ENCODE measurements at regions not wholly inside any gene's neighbourhood (a gene's known extent, or its start where the extent isn't known, plus 50 kb on each side); places are given as distances from the start of the nearest gene placed in this dataset.
A peak's percentile ranks its signal among the peaks of the same experiment; 100 is the strongest.

GRCh38 chr1:95551201-95551600 lies 317.2 kb downstream of the RWDD3 start:
- Histone ChIP-seq H3K27ac (ENCODE audit: low read depth, low read length) (no peak overlapping the region), H3K9ac (ENCODE audit: low read depth, low read length) (no peak overlapping the region), H3K9me3 (ENCODE audit: control insufficient read depth, insufficient read depth, low read length) (peaks cover 5% of the 10 kb centered on the region; the same call in 1 of the 2 replicates), H3K4me3 (ENCODE audit: low read depth, low read length) (no peak overlapping the region), H3K36me3 (ENCODE audit: control insufficient read depth, insufficient read depth, low read length) (no peaks in the 10 kb centered on the region), H3K27me3 (ENCODE audit: control insufficient read depth, insufficient read depth, low read length) (no peaks in the 10 kb centered on the region), H3K4me1 (ENCODE audit: control insufficient read depth, insufficient read depth, low read length) (no peaks in the 10 kb centered on the region)

- no peak overlapping the region for H3K27ac ChIP-seq (ENCODE audit: low read depth, low read length)
- no peaks in the 10 kb centered on the region for H3K27me3 ChIP-seq (ENCODE audit: control insufficient read depth, insufficient read depth, low read length)
- H3K9me3 ChIP-seq (ENCODE audit: control insufficient read depth, insufficient read depth, low read length) = peaks cover 12% of the 10 kb centered on the region; the same call in 1 of the 2 replicates
- no peaks in the 10 kb centered on the region for H3K36me3 ChIP-seq (ENCODE audit: control insufficient read depth, insufficient read depth, low read length)
- no peak overlapping the region for H3K9ac ChIP-seq (ENCODE audit: low read depth, low read length)
- no peak overlapping the region for H3K4me3 ChIP-seq (ENCODE audit: low read depth, low read length)
- no peaks in the 10 kb centered on the region for H3K4me1 ChIP-seq (ENCODE audit: control insufficient read depth, insufficient read depth, low read length)
These were observed 319.6 kb downstream of the RWDD3 start for GRCh38 chr1:95553595-95553994.

- no peak overlapping the region for H3K27ac ChIP-seq (ENCODE audit: low read depth, low read length)
- H3K4me3 ChIP-seq (ENCODE audit: low read depth, low read length) = no peak overlapping the region
- peaks cover 12% of the 10 kb centered on the region; the same call in 1 of the 2 replicates for H3K9me3 ChIP-seq (ENCODE audit: control insufficient read depth, insufficient read depth, low read length)
- no peak overlapping the region for H3K9ac ChIP-seq (ENCODE audit: low read depth, low read length)
- no peaks in the 10 kb centered on the region for H3K27me3 ChIP-seq (ENCODE audit: control insufficient read depth, insufficient read depth, low read length)
- H3K36me3 ChIP-seq (ENCODE audit: control insufficient read depth, insufficient read depth, low read length) = no peaks in the 10 kb centered on the region
- H3K4me1 ChIP-seq (ENCODE audit: control insufficient read depth, insufficient read depth, low read length) = no peaks in the 10 kb centered on the region
These were observed 320.4 kb downstream of the RWDD3 start for GRCh38 chr1:95554408-95554807.

GRCh38 chr1:95558791-95559190 lies 324.8 kb downstream of the RWDD3 start:
- Histone ChIP-seq H3K9me3 (ENCODE audit: control insufficient read depth, insufficient read depth, low read length) (peaks cover 12% of the 10 kb centered on the region; the same call in 1 of the 2 replicates), H3K4me3 (ENCODE audit: low read depth, low read length) (no peak overlapping the region), H3K36me3 (ENCODE audit: control insufficient read depth, insufficient read depth, low read length) (no peaks in the 10 kb centered on the region), H3K27me3 (ENCODE audit: control insufficient read depth, insufficient read depth, low read length) (no peaks in the 10 kb centered on the region), H3K9ac (ENCODE audit: low read depth, low read length) (no peak overlapping the region), H3K27ac (ENCODE audit: low read depth, low read length) (no peak overlapping the region), H3K4me1 (ENCODE audit: control insufficient read depth, insufficient read depth, low read length) (no peaks in the 10 kb centered on the region)

- Histone ChIP-seq H3K4me1 (ENCODE audit: control insufficient read depth, insufficient read depth, low read length) (no peaks in the 10 kb centered on the region), H3K4me3 (ENCODE audit: low read depth, low read length) (no peak overlapping the region), H3K36me3 (ENCODE audit: control insufficient read depth, insufficient read depth, low read length) (no peaks in the 10 kb centered on the region), H3K9me3 (ENCODE audit: control insufficient read depth, insufficient read depth, low read length) (peaks cover 6% of the 10 kb centered on the region; the same call in 1 of the 2 replicates), H3K27ac (ENCODE audit: low read depth, low read length) (no peak overlapping the region), H3K9ac (ENCODE audit: low read depth, low read length) (no peak overlapping the region), H3K27me3 (ENCODE audit: control insufficient read depth, insufficient read depth, low read length) (no peaks in the 10 kb centered on the region)
These were observed 327.3 kb downstream of the RWDD3 start for GRCh38 chr1:95561346-95561745.

- H3K4me1 ChIP-seq (ENCODE audit: control insufficient read depth, insufficient read depth, low read length) = no peaks in the 10 kb centered on the region
- H3K27ac ChIP-seq (ENCODE audit: low read depth, low read length) = no peak overlapping the region
- H3K36me3 ChIP-seq (ENCODE audit: control insufficient read depth, insufficient read depth, low read length) = no peaks in the 10 kb centered on the region
- peaks cover 3% of the 10 kb centered on the region; the same call in 1 of the 2 replicates for H3K9me3 ChIP-seq (ENCODE audit: control insufficient read depth, insufficient read depth, low read length)
- H3K9ac ChIP-seq (ENCODE audit: low read depth, low read length) = no peak overlapping the region
- H3K4me3 ChIP-seq (ENCODE audit: low read depth, low read length) = no peak overlapping the region
- no peaks in the 10 kb centered on the region for H3K27me3 ChIP-seq (ENCODE audit: control insufficient read depth, insufficient read depth, low read length)
These were observed 328.2 kb downstream of the RWDD3 start for GRCh38 chr1:95562230-95562629.

- Histone ChIP-seq H3K4me3 (ENCODE audit: low read depth, low read length) (no peak overlapping the region), H3K27me3 (ENCODE audit: control insufficient read depth, insufficient read depth, low read length) (no peaks in the 10 kb centered on the region), H3K4me1 (ENCODE audit: control insufficient read depth, insufficient read depth, low read length) (no peaks in the 10 kb centered on the region), H3K27ac (ENCODE audit: low read depth, low read length) (no peak overlapping the region), H3K9me3 (ENCODE audit: control insufficient read depth, insufficient read depth, low read length) (no peaks in the 10 kb centered on the region), H3K9ac (ENCODE audit: low read depth, low read length) (no peak overlapping the region), H3K36me3 (ENCODE audit: control insufficient read depth, insufficient read depth, low read length) (no peaks in the 10 kb centered on the region)
These were observed 338.0 kb downstream of the RWDD3 start for GRCh38 chr1:95572002-95572401.

- no peaks in the 10 kb centered on the region for H3K9me3 ChIP-seq (ENCODE audit: control insufficient read depth, insufficient read depth, low read length)
- no peak overlapping the region for H3K4me3 ChIP-seq (ENCODE audit: low read depth, low read length)
- no peaks in the 10 kb centered on the region for H3K36me3 ChIP-seq (ENCODE audit: control insufficient read depth, insufficient read depth, low read length)
- no peaks in the 10 kb centered on the region for H3K4me1 ChIP-seq (ENCODE audit: control insufficient read depth, insufficient read depth, low read length)
- no peaks in the 10 kb centered on the region for H3K27me3 ChIP-seq (ENCODE audit: control insufficient read depth, insufficient read depth, low read length)
- H3K27ac ChIP-seq (ENCODE audit: low read depth, low read length) = no peak overlapping the region
- H3K9ac ChIP-seq (ENCODE audit: low read depth, low read length) = no peak overlapping the region
These were observed 339.0 kb downstream of the RWDD3 start for GRCh38 chr1:95572962-95573361.

GRCh38 chr1:95575291-95575690 lies 341.3 kb downstream of the RWDD3 start:
- Histone ChIP-seq H3K27me3 (ENCODE audit: control insufficient read depth, insufficient read depth, low read length) (no peaks in the 10 kb centered on the region), H3K36me3 (ENCODE audit: control insufficient read depth, insufficient read depth, low read length) (no peaks in the 10 kb centered on the region), H3K4me3 (ENCODE audit: low read depth, low read length) (no peak overlapping the region), H3K9ac (ENCODE audit: low read depth, low read length) (no peak overlapping the region), H3K9me3 (ENCODE audit: control insufficient read depth, insufficient read depth, low read length) (no peaks in the 10 kb centered on the region), H3K4me1 (ENCODE audit: control insufficient read depth, insufficient read depth, low read length) (no peaks in the 10 kb centered on the region), H3K27ac (ENCODE audit: low read depth, low read length) (no peak overlapping the region)

GRCh38 chr1:95578462-95578861 lies 344.5 kb downstream of the RWDD3 start:
- H3K9ac ChIP-seq (ENCODE audit: low read depth, low read length) = no peak overlapping the region
- H3K27me3 ChIP-seq (ENCODE audit: control insufficient read depth, insufficient read depth, low read length) = no peaks in the 10 kb centered on the region
- no peak overlapping the region for H3K4me3 ChIP-seq (ENCODE audit: low read depth, low read length)
- no peaks in the 10 kb centered on the region for H3K36me3 ChIP-seq (ENCODE audit: control insufficient read depth, insufficient read depth, low read length)
- no peaks in the 10 kb centered on the region for H3K9me3 ChIP-seq (ENCODE audit: control insufficient read depth, insufficient read depth, low read length)
- peaks cover 23% of the 10 kb centered on the region for H3K4me1 ChIP-seq (ENCODE audit: control insufficient read depth, insufficient read depth, low read length)
- H3K27ac ChIP-seq (ENCODE audit: low read depth, low read length) = no peak overlapping the region

- Histone ChIP-seq H3K4me1 (ENCODE audit: control insufficient read depth, insufficient read depth, low read length) (peaks cover 32% of the 10 kb centered on the region), H3K9me3 (ENCODE audit: control insufficient read depth, insufficient read depth, low read length) (no peaks in the 10 kb centered on the region), H3K4me3 (ENCODE audit: low read depth, low read length) (no peak overlapping the region), H3K27ac (ENCODE audit: low read depth, low read length) (peak overlapping the region; percentile 79), H3K36me3 (ENCODE audit: control insufficient read depth, insufficient read depth, low read length) (no peaks in the 10 kb centered on the region), H3K27me3 (ENCODE audit: control insufficient read depth, insufficient read depth, low read length) (no peaks in the 10 kb centered on the region), H3K9ac (ENCODE audit: low read depth, low read length) (no peak overlapping the region)
These were observed 348.2 kb downstream of the RWDD3 start for GRCh38 chr1:95582191-95582590.

- peak overlapping the region; percentile 79 for H3K27ac ChIP-seq (ENCODE audit: low read depth, low read length)
- H3K9ac ChIP-seq (ENCODE audit: low read depth, low read length) = no peak overlapping the region
- peaks cover 32% of the 10 kb centered on the region for H3K4me1 ChIP-seq (ENCODE audit: control insufficient read depth, insufficient read depth, low read length)
- no peaks in the 10 kb centered on the region for H3K27me3 ChIP-seq (ENCODE audit: control insufficient read depth, insufficient read depth, low read length)
- H3K9me3 ChIP-seq (ENCODE audit: control insufficient read depth, insufficient read depth, low read length) = no peaks in the 10 kb centered on the region
- H3K4me3 ChIP-seq (ENCODE audit: low read depth, low read length) = 0 out of 2 replicates have a peak overlapping the region, but pooled peaks have one; percentile 13
- H3K36me3 ChIP-seq (ENCODE audit: control insufficient read depth, insufficient read depth, low read length) = no peaks in the 10 kb centered on the region
These were observed 348.7 kb downstream of the RWDD3 start for GRCh38 chr1:95582746-95583145.

Data from HUES48 (cell line).